Kidney epithelial cell (primary cell): ENCODE measurements at regions not wholly inside any gene's neighbourhood (a gene's known extent, or its start where the extent isn't known, plus 50 kb on each side); places are given as distances from the start of the nearest gene placed in this dataset.

ENCODE experiments used
- DNase-seq: peaks from one replicate; pipeline ENCODE4 v3.0.0-alpha.2; 2010; ENCODE audit warnings: low read depth
- H3K27me3 ChIP-seq: 2 replicates; pipeline ENCODE4 v1.6.0; 2011; ENCODE audit warnings: low read length; ENCODE audit not compliant: control insufficient read depth, insufficient read depth
- H3K36me3 ChIP-seq: 2 replicates; pipeline ENCODE4 v1.5.1; 2011; ENCODE audit warnings: low read length; ENCODE audit not compliant: control insufficient read depth, insufficient read depth
- H3K4me3 ChIP-seq: 2 replicates; pipeline ENCODE4 v1.5.1; 2011; ENCODE audit warnings: low read depth, mild to moderate bottlenecking, control low read depth, low read length
- CTCF ChIP-seq: IDR thresholded peaks from 2 replicates; pipeline ENCODE4 v1.5.1; 2011; ENCODE audit warnings: mild to moderate bottlenecking, moderate library complexity, low read length, control low read depth, inconsistent platforms; ENCODE audit not compliant: insufficient read depth, poor library complexity, severe bottlenecking

- no peak for TF ChIP-seq CTCF
- no peak overlapping the region for H3K4me3 ChIP-seq
- H3K27me3 ChIP-seq = no peaks in the 10 kb centered on the region
- no peak for DNase-seq
- no peaks in the 10 kb centered on the region for H3K36me3 ChIP-seq
These were observed 214.1 kb upstream of the GOT2 start for GRCh38 chr16:58948244-58948643.

GRCh38 chr16:58940609-58941008 lies 206.5 kb upstream of the GOT2 start:
- Histone ChIP-seq H3K4me3 (no peak overlapping the region), H3K27me3 (no peaks in the 10 kb centered on the region), H3K36me3 (no peaks in the 10 kb centered on the region)
- DNase-seq = no peak
- TF ChIP-seq CTCF = no peak

- Histone ChIP-seq H3K4me3 (no peak overlapping the region), H3K27me3 (no peaks in the 10 kb centered on the region), H3K36me3 (no peaks in the 10 kb centered on the region)
- no peak for TF ChIP-seq CTCF
- DNase-seq = no peak
These were observed 204.7 kb upstream of the GOT2 start for GRCh38 chr16:58938811-58939210.

GRCh38 chr16:58937661-58938060 lies 203.5 kb upstream of the GOT2 start:
- no peaks in the 10 kb centered on the region for H3K27me3 ChIP-seq

GRCh38 chr16:58933186-58933585 lies 199.1 kb upstream of the GOT2 start:
- no peak for DNase-seq
- H3K27me3 ChIP-seq = no peaks in the 10 kb centered on the region
- no peak overlapping the region for H3K4me3 ChIP-seq
- H3K36me3 ChIP-seq = no peaks in the 10 kb centered on the region
- TF ChIP-seq CTCF = no peak

More at GRCh38 chr16:58937661-58938060, 203.5 kb upstream of the GOT2 start:
- DNase-seq = no peak
- Histone ChIP-seq H3K36me3 (no peaks in the 10 kb centered on the region), H3K4me3 (no peak overlapping the region)
- no peak for TF ChIP-seq CTCF

GRCh38 chr16:58931436-58931835 lies 197.3 kb upstream of the GOT2 start:
- DNase-seq = no peak
- H3K36me3 ChIP-seq = no peaks in the 10 kb centered on the region
- no peak for TF ChIP-seq CTCF
- no peaks in the 10 kb centered on the region for H3K27me3 ChIP-seq
- H3K4me3 ChIP-seq = no peak overlapping the region
